MCF 10A (cell line): ENCODE measurements at regions not wholly inside any gene's neighbourhood (a gene's known extent, or its start where the extent isn't known, plus 50 kb on each side); places are given as distances from the start of the nearest gene placed in this dataset.
"Not testable (repeated sequence)": the region's sequence is repeated elsewhere in the genome, so short reads cannot be mapped to it uniquely, and the experiment has no call there.

Experiments
- BruUV-seq: library from RNA; stranded (reverse); fragments of 400-500 nt; replicated peaks from 2 replicates; lab custom pipeline; 2021; lab: Mats Ljungman, UMichigan
- CTCF ChIA-PET: fragments of 300-600 bp; sonication (Branson Sonifier 250); formaldehyde crosslinking; extraction: SDS; loops from one replicate; lab custom pipeline; 2021; ENCODE audit warnings: antibody characterized with exemption, inconsistent platforms; lab: Yijun Ruan, JAX
- POLR2A ChIA-PET: fragments of 300-600, 350-650 bp; sonication (Branson Sonifier 250); formaldehyde crosslinking; extraction: SDS; loops from one replicate; lab custom pipeline; 2020; ENCODE audit warnings: antibody characterized with exemption, inconsistent platforms; lab: Yijun Ruan, JAX
- DNase-seq: peaks from one replicate; pipeline ENCODE4 v3.0.0-alpha.2; 2018; ENCODE audit not compliant: unreplicated experiment
- H3K27ac Mint-ChIP-seq: one replicate; pipeline ENCODE4 v1.8.0; 2022; ENCODE audit warnings: mild to moderate bottlenecking, low read depth, mixed read lengths; ENCODE audit not compliant: unreplicated experiment
- H3K27me3 Mint-ChIP-seq: one replicate; pipeline ENCODE4 v1.8.0; 2022; ENCODE audit warnings: mixed read lengths; ENCODE audit not compliant: insufficient read depth, unreplicated experiment
- H3K36me3 Mint-ChIP-seq: one replicate; pipeline ENCODE4 v1.8.0; 2022; ENCODE audit warnings: mild to moderate bottlenecking, moderate library complexity, mixed read lengths; ENCODE audit not compliant: insufficient read depth, unreplicated experiment
- H3K4me1 Mint-ChIP-seq: one replicate; pipeline ENCODE4 v1.8.0; 2022; ENCODE audit warnings: mixed read lengths; ENCODE audit not compliant: insufficient read depth, unreplicated experiment
- H3K4me3 Mint-ChIP-seq: one replicate; pipeline ENCODE4 v1.8.0; 2022; ENCODE audit warnings: mild to moderate bottlenecking, moderate library complexity, mixed read lengths; ENCODE audit not compliant: unreplicated experiment
- H3K9me3 Mint-ChIP-seq: one replicate; pipeline ENCODE4 v1.8.0; 2022; ENCODE audit warnings: mixed read lengths; ENCODE audit not compliant: unreplicated experiment
- intact Hi-C: fragments of 100-400 bp; cut with micrococcal nuclease; formaldehyde crosslinking; loops from 2 replicates; pipeline ENCODE4 v1.14.1; 2022
- TF ChIP-seq, protein P1 (sequence below): fragments of 200-600 bp; IDR thresholded peaks from one replicate; pipeline ENCODE4 v1.8.0; 2022; ENCODE audit warnings: antibody characterized with exemption, mild to moderate bottlenecking; ENCODE audit not compliant: unreplicated experiment

DNA sequence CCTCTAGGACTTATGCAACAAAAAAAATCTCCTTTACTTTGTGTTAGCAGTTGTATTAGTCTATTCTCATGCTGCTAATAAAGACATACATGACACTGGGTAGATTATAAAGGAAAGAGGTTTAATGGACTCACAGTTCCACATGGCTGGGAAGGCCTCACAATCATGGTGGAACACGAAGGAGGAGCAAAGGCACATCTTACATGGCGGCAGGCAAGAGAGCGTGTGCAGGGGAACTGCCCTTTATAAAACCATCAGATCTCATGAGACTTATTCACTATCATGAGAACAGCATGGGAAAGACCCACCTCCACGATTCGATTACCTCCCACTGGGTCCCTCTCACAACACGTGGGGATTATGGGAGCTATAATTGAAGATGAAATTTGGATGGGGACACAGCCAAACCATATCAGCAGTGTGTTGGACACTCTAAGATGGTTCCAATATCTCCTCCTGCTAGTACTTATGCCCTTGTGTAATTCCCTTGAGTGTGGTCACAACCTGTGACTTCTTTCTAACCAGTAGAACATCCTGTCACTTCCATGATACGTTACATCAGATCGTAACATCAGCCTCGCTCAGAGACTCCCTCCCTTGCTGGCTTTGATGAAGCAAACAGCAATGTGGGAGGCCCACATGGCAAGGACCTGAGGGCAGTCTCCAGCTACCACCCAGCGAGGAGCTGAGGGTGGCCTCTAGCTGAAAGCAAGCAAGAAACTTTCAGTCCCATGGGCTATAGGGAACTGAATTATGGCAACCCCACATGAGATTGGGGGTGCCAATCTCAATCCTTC lies 113.5 kb upstream of the PITX1 start:
- TF ChIP-seq, protein P1, sequence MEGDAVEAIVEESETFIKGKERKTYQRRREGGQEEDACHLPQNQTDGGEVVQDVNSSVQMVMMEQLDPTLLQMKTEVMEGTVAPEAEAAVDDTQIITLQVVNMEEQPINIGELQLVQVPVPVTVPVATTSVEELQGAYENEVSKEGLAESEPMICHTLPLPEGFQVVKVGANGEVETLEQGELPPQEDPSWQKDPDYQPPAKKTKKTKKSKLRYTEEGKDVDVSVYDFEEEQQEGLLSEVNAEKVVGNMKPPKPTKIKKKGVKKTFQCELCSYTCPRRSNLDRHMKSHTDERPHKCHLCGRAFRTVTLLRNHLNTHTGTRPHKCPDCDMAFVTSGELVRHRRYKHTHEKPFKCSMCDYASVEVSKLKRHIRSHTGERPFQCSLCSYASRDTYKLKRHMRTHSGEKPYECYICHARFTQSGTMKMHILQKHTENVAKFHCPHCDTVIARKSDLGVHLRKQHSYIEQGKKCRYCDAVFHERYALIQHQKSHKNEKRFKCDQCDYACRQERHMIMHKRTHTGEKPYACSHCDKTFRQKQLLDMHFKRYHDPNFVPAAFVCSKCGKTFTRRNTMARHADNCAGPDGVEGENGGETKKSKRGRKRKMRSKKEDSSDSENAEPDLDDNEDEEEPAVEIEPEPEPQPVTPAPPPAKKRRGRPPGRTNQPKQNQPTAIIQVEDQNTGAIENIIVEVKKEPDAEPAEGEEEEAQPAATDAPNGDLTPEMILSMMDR = no peak
- intact Hi-C loops = no loop called here

DNA sequence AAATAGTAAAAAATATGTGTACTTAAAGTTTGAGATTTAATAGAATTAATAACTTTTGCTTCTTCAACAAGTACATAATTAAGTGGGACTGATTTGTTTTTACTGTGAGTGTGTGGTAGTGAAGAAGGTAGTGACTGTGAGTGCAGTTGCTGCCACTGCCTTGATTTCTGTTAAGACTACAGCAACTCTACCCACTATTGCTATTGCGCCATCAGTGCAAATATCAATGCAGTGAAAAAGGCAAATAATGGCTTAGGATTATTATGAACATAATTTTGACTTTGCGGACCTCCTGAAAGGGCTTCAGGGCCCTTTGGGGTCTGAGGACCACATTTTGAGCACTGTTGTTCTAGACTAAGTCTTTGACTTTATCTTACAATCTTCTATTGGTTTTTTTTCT lies 112.0 kb upstream of the PITX1 start:
- ChIA-PET POLR2A (interaction anchor here (1.1 to 2.4 kb wide), 2 partner anchors 8 to 10 kb away, joined by 3 to 10 read pairs; no protein-coding TSS in a partner anchor), CTCF (no interaction called here)
- BruUV-seq = no TSS peak
- Mint-ChIP-seq H3K36me3 (no peaks in the 10 kb centered on the region), H3K9me3 (peaks cover 8% of the 10 kb centered on the region), H3K27me3 (no peaks in the 10 kb centered on the region), H3K27ac (no peak overlapping the region), H3K4me3 (no peak overlapping the region), H3K4me1 (peaks cover 11% of the 10 kb centered on the region)
- TF ChIP-seq, protein P1 = no peak
- DNase-seq = no peak
- intact Hi-C loops = no loop called here

More for the DNA sequence above, 113.5 kb upstream of the PITX1 start:
- no TSS peak for BruUV-seq
- peaks cover 8% of the 10 kb centered on the region for H3K9me3 Mint-ChIP-seq
- ChIA-PET POLR2A (interaction anchor here (0.8 to 2.0 kb wide), 2 partner anchors 9 kb away, joined by 3 to 5 read pairs; no protein-coding TSS in a partner anchor), CTCF (interaction anchor here (0.6 to 1.7 kb wide), 4 partner anchors 8 to 184 kb away, joined by 3 to 5 read pairs (median 3); no protein-coding TSS in a partner anchor)
- H3K27me3 Mint-ChIP-seq = no peaks in the 10 kb centered on the region
- no peak for DNase-seq
- H3K4me1 Mint-ChIP-seq = no peaks in the 10 kb centered on the region
- H3K36me3 Mint-ChIP-seq = no peaks in the 10 kb centered on the region
- no peak overlapping the region for H3K27ac Mint-ChIP-seq
- H3K4me3 Mint-ChIP-seq = no peak overlapping the region

DNA sequence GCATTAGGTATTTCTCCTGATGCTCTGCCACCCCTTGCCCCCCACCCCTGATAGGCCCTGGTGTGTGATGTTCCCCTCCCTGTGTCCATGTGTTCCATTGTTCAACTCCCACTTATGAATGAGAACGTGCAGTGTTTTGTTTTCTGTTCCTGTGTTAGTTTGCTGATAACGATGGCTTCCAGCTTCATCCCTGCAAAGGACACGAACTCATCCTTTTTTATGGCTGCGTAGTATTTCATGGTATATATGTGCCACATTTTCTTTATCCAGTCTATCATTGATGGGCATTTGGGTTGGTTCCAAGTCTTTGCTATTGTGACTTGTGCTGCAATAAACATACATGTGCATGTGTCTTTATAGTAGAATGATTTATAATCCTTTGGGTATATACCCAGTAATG lies 109.7 kb upstream of the PITX1 start:
- peaks cover 33% of the 10 kb centered on the region for H3K4me1 Mint-ChIP-seq
- H3K9me3 Mint-ChIP-seq, H3K4me3 Mint-ChIP-seq, H3K27me3 Mint-ChIP-seq, intact Hi-C loops, H3K27ac Mint-ChIP-seq, DNase-seq, H3K36me3 Mint-ChIP-seq, CTCF ChIA-PET, BruUV-seq: not testable (repeated sequence)
- POLR2A ChIA-PET = interaction anchor here (0.9 kb wide), 1 partner anchor 14 kb away, joined by 3 read pairs; no protein-coding TSS in a partner anchor

DNA sequence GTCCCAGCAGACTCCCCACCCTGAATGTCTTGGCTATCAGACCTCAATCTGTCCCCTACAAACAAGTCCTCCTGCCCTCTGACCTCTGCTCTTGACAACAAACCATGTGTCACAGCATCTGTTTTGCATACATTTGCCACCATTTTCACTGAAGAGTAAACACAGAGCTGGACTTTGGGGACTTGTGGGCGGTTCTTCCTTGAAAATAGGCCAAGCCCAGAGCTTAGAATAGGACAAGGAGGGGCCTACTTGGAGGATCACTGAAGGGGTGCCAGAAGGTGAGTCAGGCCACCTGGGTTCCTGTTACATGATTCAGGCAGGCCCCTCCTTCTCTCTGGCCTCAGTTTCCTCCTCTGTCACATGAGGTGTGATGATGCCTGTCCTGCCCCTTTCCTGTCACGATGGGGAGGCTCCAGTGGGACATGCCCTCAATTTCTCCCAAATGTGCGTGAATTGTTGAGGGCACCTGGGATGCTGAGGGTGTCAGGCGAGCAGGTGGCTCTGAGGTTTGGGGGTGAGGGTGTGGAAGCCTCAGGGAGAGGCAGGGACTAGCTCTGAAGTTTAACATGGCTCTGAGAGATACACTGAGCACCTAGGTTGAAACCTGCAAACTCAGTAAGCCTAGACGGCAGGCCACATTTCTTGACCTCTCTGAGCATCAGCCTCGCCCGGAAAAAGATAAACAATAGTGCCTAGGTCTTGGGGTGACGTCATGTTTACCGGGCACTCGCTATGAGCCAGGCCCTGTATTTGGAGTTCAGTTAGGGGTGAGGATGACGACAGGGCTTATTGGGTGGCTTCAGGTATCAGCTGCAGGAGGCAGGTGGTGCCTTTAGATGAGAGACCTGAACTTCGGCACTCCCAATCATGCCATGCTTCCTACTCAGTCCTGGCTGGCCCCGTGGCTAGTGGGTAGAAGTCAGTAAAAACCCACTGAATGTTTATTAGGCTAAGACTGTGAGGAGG lies 107.6 kb upstream of the PITX1 start:
- BruUV-seq = no TSS peak
- H3K4me3 Mint-ChIP-seq = peak overlapping the region; percentile 18
- H3K27ac Mint-ChIP-seq = peak overlapping the region; percentile 3
- intact Hi-C loops = loop anchor here (2.0 kb wide), 1 partner anchor 109 kb away; no protein-coding TSS in a partner anchor
- ChIA-PET POLR2A (interaction anchor here (0.7 to 5.5 kb wide), 12 partner anchors 8 to 296 kb away, joined by 3 to 90 read pairs (median 4); partner anchors contain the start of genes C5orf24, PCBD2 and PITX1), CTCF (interaction anchor here (0.6 to 2.1 kb wide), 8 partner anchors 13 to 169 kb away, joined by 3 to 6 read pairs (median 4); no protein-coding TSS in a partner anchor)
- no peaks in the 10 kb centered on the region for H3K36me3 Mint-ChIP-seq
- H3K4me1 Mint-ChIP-seq = peaks cover 45% of the 10 kb centered on the region
- peak; percentile 94 for DNase-seq
- H3K9me3 Mint-ChIP-seq = no peaks in the 10 kb centered on the region
- H3K27me3 Mint-ChIP-seq = no peaks in the 10 kb centered on the region
- TF ChIP-seq, protein P1 = no peak
